Liver (tissue), 8 donors: ENCODE measurements at regions not wholly inside any gene's neighbourhood (a gene's known extent, or its start where the extent isn't known, plus 50 kb on each side); places are given as distances from the start of the nearest gene placed in this dataset.

ENCODE experiments used
- DNase-seq: peaks from one replicate; pipeline ENCODE4 v3.0.0-alpha.2; 2017; ENCODE audit warnings: low spot score
- H3K27ac ChIP-seq, 2 donors: one replicate each; pipeline ENCODE4 v1.7.0; 2013; ENCODE audit warnings: inconsistent platforms in 2 of 2, low read length in 2 of 2, control low read depth in 1 of 2, low read depth in 1 of 2, mild to moderate bottlenecking in 1 of 2
- H3K27me3 ChIP-seq, 4 donors: one replicate each; pipeline versions ENCODE4 v1.6.1 to v1.7.0; 2013; ENCODE audit warnings: low read length in 3 of 4, inconsistent platforms in 1 of 4, mild to moderate bottlenecking in 1 of 4, moderate library complexity in 1 of 4; ENCODE audit not compliant: control insufficient read depth in 4 of 4, insufficient read depth in 4 of 4
- H3K36me3 ChIP-seq, 4 donors: one replicate each; pipeline versions ENCODE4 v1.6.1 to v1.7.0; 2013; ENCODE audit warnings: low read length in 3 of 4, mild to moderate bottlenecking in 3 of 4, low read depth in 1 of 4, moderate library complexity in 1 of 4; ENCODE audit not compliant: control insufficient read depth in 4 of 4, insufficient read depth in 3 of 4
- H3K4me1 ChIP-seq, 4 donors: one replicate each; pipeline versions ENCODE4 v1.6.1 to v1.7.0; 2013; ENCODE audit warnings: low read length in 3 of 4, mild to moderate bottlenecking in 3 of 4, moderate library complexity in 1 of 4; ENCODE audit not compliant: control insufficient read depth in 4 of 4, insufficient read depth in 4 of 4
- H3K4me3 ChIP-seq, 3 donors: one replicate each; pipeline versions ENCODE4 v1.6.1 to v1.7.0; 2013; ENCODE audit warnings: low read length in 3 of 3, control low read depth in 1 of 3, low read depth in 1 of 3, mild to moderate bottlenecking in 1 of 3
- H3K9ac ChIP-seq, 2 donors: one replicate each; pipeline ENCODE4 v1.7.0; 2013; ENCODE audit warnings: low read length in 2 of 2, mild to moderate bottlenecking in 2 of 2, moderate library complexity in 2 of 2, control low read depth in 1 of 2, low read depth in 1 of 2
- H3K9me3 ChIP-seq, 4 donors: one replicate each; pipeline versions ENCODE4 v1.6.1 to v1.7.0; 2013; ENCODE audit warnings: low read length in 3 of 4; ENCODE audit not compliant: control insufficient read depth in 4 of 4
- ATF3 ChIP-seq: IDR thresholded peaks from 2 replicates; pipeline ENCODE4 v1.6.1; 2016; ENCODE audit warnings: antibody characterized with exemption
- CTCF ChIP-seq: fragments of 150-350 bp; IDR thresholded peaks from 2 replicates; pipeline ENCODE4 v1.5.1; 2017; ENCODE audit warnings: improper control_type of control experiment, low read depth, low read length; ENCODE audit not compliant: missing input control
- EGR1 ChIP-seq, 2 donors: IDR thresholded peaks; 2 replicates each; pipeline ENCODE4 v1.6.1; 2016 to 2018; ENCODE audit warnings: antibody characterized with exemption in 2 of 2, low read depth in 2 of 2
- FOXA1 ChIP-seq: IDR thresholded peaks from 2 replicates; pipeline ENCODE4 v1.6.1; 2016; ENCODE audit warnings: antibody characterized with exemption
- GABPA ChIP-seq, 2 donors: IDR thresholded peaks in 1 of 2; conservative IDR thresholded peaks in 1 of 2; 2 replicates each; pipeline ENCODE4 v1.6.1; 2016; ENCODE audit warnings: antibody characterized with exemption in 2 of 2, mild to moderate bottlenecking in 1 of 2, moderate library complexity in 1 of 2
- HNF4A ChIP-seq, 2 donors: conservative IDR thresholded peaks; 2 replicates each; pipeline ENCODE4 v1.6.1; 2016; ENCODE audit warnings: antibody characterized with exemption in 2 of 2, mild to moderate bottlenecking in 2 of 2
- HNF4G ChIP-seq: IDR thresholded peaks from 2 replicates; pipeline ENCODE4 v1.6.1; 2016; ENCODE audit warnings: antibody characterized with exemption
- JUND ChIP-seq, 2 donors: IDR thresholded peaks; 2 replicates each; pipeline ENCODE4 v1.6.1; 2016; ENCODE audit warnings: antibody characterized with exemption in 2 of 2
- NR2F2 ChIP-seq: IDR thresholded peaks from 2 replicates; pipeline ENCODE4 v1.6.1; 2016; ENCODE audit warnings: antibody characterized with exemption
- RAD21 ChIP-seq, 2 donors: IDR thresholded peaks; 2 replicates each; pipeline ENCODE4 v1.6.1; 2016; ENCODE audit warnings: antibody characterized with exemption in 2 of 2, mild to moderate bottlenecking in 2 of 2
- TAF1 ChIP-seq: conservative IDR thresholded peaks from 2 replicates; pipeline ENCODE4 v1.6.1; 2016; ENCODE audit warnings: antibody characterized with exemption, mild to moderate bottlenecking
- ZBTB33 ChIP-seq: IDR thresholded peaks from 2 replicates; pipeline ENCODE4 v1.6.1; 2016; ENCODE audit warnings: antibody characterized with exemption
- WGBS: extraction: QIAGEN DNeasy Blood & Tissue Kit; methylation state at CpG from one replicate; pipeline ENCODE4 v1.1.7; 2013; 5-methylcytosine and 5-hydroxymethylcytosine counted together
- TF ChIP-seq, protein P1 (sequence below): IDR thresholded peaks from 2 replicates; pipeline ENCODE4 v1.6.1; 2016; ENCODE audit warnings: antibody characterized with exemption, mild to moderate bottlenecking
- donor health status: healthy.
- donor health status: healthy.
- donor health status: healthy.
- donor health status: healthy.
- donor health status: healthy.

DNA sequence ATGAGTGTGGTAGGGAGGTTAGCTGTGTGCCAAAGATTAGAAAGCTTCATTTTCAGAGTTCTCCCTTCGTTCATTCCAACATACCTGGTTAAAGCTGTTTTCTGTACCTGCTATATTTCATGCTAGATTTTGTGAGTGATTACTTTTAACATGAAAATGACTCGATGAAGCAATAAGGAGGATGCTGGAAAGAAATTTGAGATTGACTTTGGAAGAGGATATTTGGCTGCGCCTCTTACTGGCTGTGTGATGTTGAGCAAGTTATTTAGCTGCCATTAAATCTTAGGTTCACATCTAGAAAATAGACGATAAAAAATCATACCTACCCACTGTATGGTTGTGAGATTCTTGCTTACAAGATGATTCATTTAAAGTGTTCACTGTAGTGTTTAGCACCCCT lies 288.7 kb downstream of the ZIC4 start:
- DNase-seq, result no peak
- WGBS, result 55% methylated on average over 4 of the region's 4 CpGs
- H3K27ac ChIP-seq, result no peak overlapping the region
- H3K27me3 ChIP-seq, result no peaks in the 10 kb centered on the region
- no peak for TF ChIP-seq HNF4A (conservative IDR thresholded peaks at IDR 0.05)
- no peaks in the 10 kb centered on the region for H3K4me1 ChIP-seq
- no peak overlapping the region for H3K4me3 ChIP-seq
- no peaks in the 10 kb centered on the region for H3K9me3 ChIP-seq
- no peaks in the 10 kb centered on the region for H3K36me3 ChIP-seq
- H3K9ac ChIP-seq, result no peak overlapping the region

GRCh38 chr3:147113293-147114044 lies 292.9 kb downstream of the ZIC4 start:
- 83% methylated on average over 3 of the region's 3 CpGs for WGBS
- DNase-seq, result no peak
- Histone ChIP-seq H3K36me3 (no peaks in the 10 kb centered on the region), H3K27me3 (no peaks in the 10 kb centered on the region), H3K9me3 (no peaks in the 10 kb centered on the region), H3K27ac (no peak overlapping the region), H3K4me1 (no peaks in the 10 kb centered on the region), H3K4me3 (no peak overlapping the region), H3K9ac (no peak overlapping the region)
- TF ChIP-seq FOXA1, result no peak
- no peak for TF ChIP-seq JUND (IDR thresholded peaks at IDR 0.05)
- TF ChIP-seq EGR1 (IDR thresholded peaks at IDR 0.05; ENCODE audit: low read depth in 2 of 2), result no peak
- no peak for TF ChIP-seq TAF1
- no peak for TF ChIP-seq ZBTB33
- no peak for TF ChIP-seq GABPA (IDR thresholded peaks at IDR 0.05 in 1 of 2, conservative IDR thresholded peaks at IDR 0.05 in 1 of 2)
- TF ChIP-seq CTCF, result no peak
- no peak for TF ChIP-seq RAD21 (IDR thresholded peaks at IDR 0.05)
- no peak for TF ChIP-seq HNF4A (conservative IDR thresholded peaks at IDR 0.05)

DNA sequence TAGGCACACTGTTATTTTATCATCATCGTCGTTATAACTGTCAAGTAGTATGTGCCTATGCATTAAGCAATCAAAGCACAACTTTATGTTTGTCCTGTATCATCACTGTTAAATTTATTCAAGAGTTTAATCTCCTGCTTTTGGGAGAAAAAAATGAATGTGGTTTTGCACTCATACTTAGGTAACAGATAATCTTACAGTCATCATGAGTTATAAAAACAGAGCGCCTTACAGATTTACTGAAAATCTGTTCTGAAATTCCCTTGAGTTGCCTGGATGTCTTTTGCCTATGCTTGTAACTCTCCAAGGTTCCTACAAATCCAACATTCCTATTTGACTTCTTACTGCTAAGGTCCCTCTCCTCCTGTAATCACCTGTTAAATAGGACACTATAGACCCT lies 307.3 kb downstream of the ZIC4 start:
- Histone ChIP-seq H3K4me3 (no peak overlapping the region), H3K9ac (no peak overlapping the region), H3K36me3 (no peaks in the 10 kb centered on the region), H3K27ac (no peak overlapping the region), H3K4me1 (no peaks in the 10 kb centered on the region), H3K9me3 (no peaks in the 10 kb centered on the region), H3K27me3 (no peaks in the 10 kb centered on the region)
- DNase-seq, result no peak
- TF ChIP-seq RAD21 (IDR thresholded peaks at IDR 0.05) (no peak), NR2F2 (no peak), TAF1 (no peak), EGR1 (IDR thresholded peaks at IDR 0.05; ENCODE audit: low read depth in 2 of 2) (no peak), HNF4A (conservative IDR thresholded peaks at IDR 0.05) (no peak), HNF4G (no peak), ZBTB33 (no peak), ATF3 (no peak), JUND (IDR thresholded peaks at IDR 0.05) (no peak)
- TF ChIP-seq, protein P1, sequence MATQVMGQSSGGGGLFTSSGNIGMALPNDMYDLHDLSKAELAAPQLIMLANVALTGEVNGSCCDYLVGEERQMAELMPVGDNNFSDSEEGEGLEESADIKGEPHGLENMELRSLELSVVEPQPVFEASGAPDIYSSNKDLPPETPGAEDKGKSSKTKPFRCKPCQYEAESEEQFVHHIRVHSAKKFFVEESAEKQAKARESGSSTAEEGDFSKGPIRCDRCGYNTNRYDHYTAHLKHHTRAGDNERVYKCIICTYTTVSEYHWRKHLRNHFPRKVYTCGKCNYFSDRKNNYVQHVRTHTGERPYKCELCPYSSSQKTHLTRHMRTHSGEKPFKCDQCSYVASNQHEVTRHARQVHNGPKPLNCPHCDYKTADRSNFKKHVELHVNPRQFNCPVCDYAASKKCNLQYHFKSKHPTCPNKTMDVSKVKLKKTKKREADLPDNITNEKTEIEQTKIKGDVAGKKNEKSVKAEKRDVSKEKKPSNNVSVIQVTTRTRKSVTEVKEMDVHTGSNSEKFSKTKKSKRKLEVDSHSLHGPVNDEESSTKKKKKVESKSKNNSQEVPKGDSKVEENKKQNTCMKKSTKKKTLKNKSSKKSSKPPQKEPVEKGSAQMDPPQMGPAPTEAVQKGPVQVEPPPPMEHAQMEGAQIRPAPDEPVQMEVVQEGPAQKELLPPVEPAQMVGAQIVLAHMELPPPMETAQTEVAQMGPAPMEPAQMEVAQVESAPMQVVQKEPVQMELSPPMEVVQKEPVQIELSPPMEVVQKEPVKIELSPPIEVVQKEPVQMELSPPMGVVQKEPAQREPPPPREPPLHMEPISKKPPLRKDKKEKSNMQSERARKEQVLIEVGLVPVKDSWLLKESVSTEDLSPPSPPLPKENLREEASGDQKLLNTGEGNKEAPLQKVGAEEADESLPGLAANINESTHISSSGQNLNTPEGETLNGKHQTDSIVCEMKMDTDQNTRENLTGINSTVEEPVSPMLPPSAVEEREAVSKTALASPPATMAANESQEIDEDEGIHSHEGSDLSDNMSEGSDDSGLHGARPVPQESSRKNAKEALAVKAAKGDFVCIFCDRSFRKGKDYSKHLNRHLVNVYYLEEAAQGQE, result no peak
- WGBS, result 89% methylated on average over 3 of the region's 3 CpGs
